CD4-positive, alpha-beta T cell treated with Interleukin-15 for 4 hours (primary cell): ENCODE measurements at regions not wholly inside any gene's neighbourhood (a gene's known extent, or its start where the extent isn't known, plus 50 kb on each side); places are given as distances from the start of the nearest gene placed in this dataset.
A peak's percentile ranks its signal among the peaks of the same experiment; 100 is the strongest.
"Not testable (repeated sequence)": the region's sequence is repeated elsewhere in the genome, so short reads cannot be mapped to it uniquely, and the experiment has no call there.

Source experiments
- DNase-seq: peaks from one replicate; pipeline ENCODE4 v3.0.0-alpha.2; 2020; ENCODE audit warnings: low spot score

- DNase-seq: no peak
Observed at GRCh38 chr4:108458681-108459080, 161.7 kb upstream of the RPL34 start.

GRCh38 chr4:108454227-108454626 lies 166.1 kb upstream of the RPL34 start:
- no peak for DNase-seq

GRCh38 chr4:108453366-108453765 lies 167.0 kb upstream of the RPL34 start:
- DNase-seq: no peak

GRCh38 chr4:108450236-108450898 lies 170.0 kb upstream of the RPL34 start:
- DNase-seq: no peak

GRCh38 chr4:108449129-108449528 lies 171.2 kb upstream of the RPL34 start:
- DNase-seq: no peak

GRCh38 chr4:108446556-108446955 lies 173.8 kb upstream of the RPL34 start:
- no peak for DNase-seq

- DNase-seq: no peak
Observed at GRCh38 chr4:108445716-108446115, 174.7 kb upstream of the RPL34 start.

GRCh38 chr4:108443585-108443984 lies 176.8 kb upstream of the RPL34 start:
- DNase-seq: no peak

GRCh38 chr4:108433832-108434231 lies 186.5 kb upstream of the RPL34 start:
- DNase-seq: peak; percentile 66

- DNase-seq: not testable (repeated sequence)
Observed at GRCh38 chr4:108433394-108433793, 187.0 kb upstream of the RPL34 start.

- DNase-seq: no peak
Observed at GRCh38 chr4:108432418-108432817, 188.0 kb upstream of the RPL34 start.

GRCh38 chr4:108431986-108432385 lies 188.4 kb upstream of the RPL34 start:
- DNase-seq: no peak

GRCh38 chr4:108430921-108431320 lies 189.5 kb upstream of the RPL34 start:
- no peak for DNase-seq

GRCh38 chr4:108429662-108430061 lies 190.7 kb upstream of the RPL34 start:
- no peak for DNase-seq

- no peak for DNase-seq
Observed at GRCh38 chr4:108428923-108429322, 191.5 kb upstream of the RPL34 start.

- DNase-seq: no peak
Observed at GRCh38 chr4:108427946-108428485, 192.4 kb upstream of the RPL34 start.

GRCh38 chr4:108426493-108426892 lies 193.9 kb upstream of the RPL34 start:
- no peak for DNase-seq

- no peak for DNase-seq
Observed at GRCh38 chr4:108425988-108426387, 194.4 kb upstream of the RPL34 start.

- DNase-seq: no peak
Observed at GRCh38 chr4:108417923-108418322, 202.5 kb upstream of the RPL34 start.

GRCh38 chr4:108416831-108417230 lies 203.5 kb upstream of the RPL34 start:
- no peak for DNase-seq

GRCh38 chr4:108415389-108415788 lies 205.0 kb upstream of the RPL34 start:
- DNase-seq: no peak

GRCh38 chr4:108411836-108412235 lies 208.5 kb upstream of the RPL34 start:
- DNase-seq: no peak

- DNase-seq: not testable (repeated sequence)
Observed at GRCh38 chr4:108409691-108410090, 210.7 kb upstream of the RPL34 start.

- no peak for DNase-seq
Observed at GRCh38 chr4:108405586-108405985, 214.8 kb upstream of the RPL34 start.
